ENCODE measurements at regions not wholly inside any gene's neighbourhood (a gene's known extent, or its start where the extent isn't known, plus 50 kb on each side); places are given as distances from the start of the nearest gene placed in this dataset.
A peak's percentile ranks its signal among the peaks of the same experiment; 100 is the strongest.

- no peak for DNase-seq (ENCODE audit: low spot score)
These were observed 626.4 kb upstream of the NUDT12 start for GRCh38 chr5:104189031-104189430.

GRCh38 chr5:104187656-104188055 lies 625.1 kb upstream of the NUDT12 start:
- no peak for DNase-seq (ENCODE audit: low spot score)

GRCh38 chr5:104186510-104186909 lies 623.9 kb upstream of the NUDT12 start:
- DNase-seq (ENCODE audit: low spot score), result no peak

GRCh38 chr5:104186100-104186499 lies 623.5 kb upstream of the NUDT12 start:
- no peak for DNase-seq (ENCODE audit: low spot score)

GRCh38 chr5:104184264-104184663 lies 621.7 kb upstream of the NUDT12 start:
- DNase-seq (ENCODE audit: low spot score), result no peak

GRCh38 chr5:104178829-104179456 lies 616.4 kb upstream of the NUDT12 start:
- DNase-seq (ENCODE audit: low spot score), result peak; percentile 32

GRCh38 chr5:104178066-104178465 lies 615.5 kb upstream of the NUDT12 start:
- DNase-seq (ENCODE audit: low spot score), result no peak

GRCh38 chr5:104177651-104178050 lies 615.1 kb upstream of the NUDT12 start:
- DNase-seq (ENCODE audit: low spot score), result no peak

- DNase-seq (ENCODE audit: low spot score), result no peak
These were observed 610.4 kb upstream of the NUDT12 start for GRCh38 chr5:104172976-104173375.

- DNase-seq (ENCODE audit: low spot score), result no peak
These were observed 609.5 kb upstream of the NUDT12 start for GRCh38 chr5:104171958-104172690.

- no peak for DNase-seq (ENCODE audit: low spot score)
These were observed 608.3 kb upstream of the NUDT12 start for GRCh38 chr5:104170926-104171325.

GRCh38 chr5:104146652-104147051 lies 584.1 kb upstream of the NUDT12 start:
- no peak for DNase-seq (ENCODE audit: low spot score)

GRCh38 chr5:104139840-104140239 lies 577.3 kb upstream of the NUDT12 start:
- DNase-seq (ENCODE audit: low spot score), result no peak

GRCh38 chr5:104130320-104130719 lies 567.7 kb upstream of the NUDT12 start:
- DNase-seq (ENCODE audit: low spot score), result no peak

GRCh38 chr5:104128348-104128747 lies 565.8 kb upstream of the NUDT12 start:
- DNase-seq (ENCODE audit: low spot score), result no peak

- no peak for DNase-seq (ENCODE audit: low spot score)
These were observed 564.4 kb upstream of the NUDT12 start for GRCh38 chr5:104126980-104127379.

- DNase-seq (ENCODE audit: low spot score), result no peak
These were observed 556.9 kb upstream of the NUDT12 start for GRCh38 chr5:104119529-104119928.

- no peak for DNase-seq (ENCODE audit: low spot score)
These were observed 549.0 kb upstream of the NUDT12 start for GRCh38 chr5:104111632-104112031.

GRCh38 chr5:104096451-104096850 lies 533.9 kb upstream of the NUDT12 start:
- no peak for DNase-seq (ENCODE audit: low spot score)

- no peak for DNase-seq (ENCODE audit: low spot score)
These were observed 532.9 kb upstream of the NUDT12 start for GRCh38 chr5:104095527-104095926.

- DNase-seq (ENCODE audit: low spot score), result no peak
These were observed 526.5 kb upstream of the NUDT12 start for GRCh38 chr5:104088876-104089778.

- no peak for DNase-seq (ENCODE audit: low spot score)
These were observed 522.3 kb upstream of the NUDT12 start for GRCh38 chr5:104084896-104085295.

GRCh38 chr5:104082754-104083153 lies 520.2 kb upstream of the NUDT12 start:
- no peak for DNase-seq (ENCODE audit: low spot score)

All from kidney capillary endothelial cell (primary cell).